LNCAP (cell line): ENCODE measurements at regions not wholly inside any gene's neighbourhood (a gene's known extent, or its start where the extent isn't known, plus 50 kb on each side); places are given as distances from the start of the nearest gene placed in this dataset.

Experiments used
- CTCF ChIP-seq: fragments of 450-650 bp; IDR thresholded peaks from 2 replicates; pipeline ENCODE4 v1.5.1; 2017; ENCODE audit warnings: mild to moderate bottlenecking

- TF ChIP-seq CTCF = no peak
Measured at GRCh38 chr1:38735651-38736161, 123.9 kb downstream of the RRAGC start.

GRCh38 chr1:38733761-38734160, 125.8 kb downstream of the RRAGC start:
- TF ChIP-seq CTCF = no peak

GRCh38 chr1:38730511-38731397, 128.8 kb downstream of the RRAGC start:
- TF ChIP-seq CTCF = no peak

- TF ChIP-seq CTCF = no peak
Measured at GRCh38 chr1:38728585-38728908, 131.0 kb downstream of the RRAGC start.

GRCh38 chr1:38727684-38728584, 131.6 kb downstream of the RRAGC start:
- TF ChIP-seq CTCF = no peak

- TF ChIP-seq CTCF = no peak
Measured at GRCh38 chr1:38724160-38725131, 135.1 kb downstream of the RRAGC start.

- TF ChIP-seq CTCF = no peak
Measured at GRCh38 chr1:38721816-38722215, 137.8 kb downstream of the RRAGC start.
